WTC11 (cell line): ENCODE measurements at regions not wholly inside any gene's neighbourhood (a gene's known extent, or its start where the extent isn't known, plus 50 kb on each side); places are given as distances from the start of the nearest gene placed in this dataset.

ENCODE experiments used
- ATAC-seq: fragments of 200-7000 bp; cut with Tn5 transposase; 2 replicates; pipeline ENCODE4 v1.10.0; 2021; ENCODE audit warnings: mild to moderate bottlenecking, moderate library complexity
- CTCF ChIA-PET: fragments of 300-600 bp; sonication (Branson Sonifier 250); formaldehyde crosslinking; loops from one replicate; lab custom pipeline; 2021; ENCODE audit warnings: antibody characterized with exemption; lab: Charles Lee
- POLR2A ChIA-PET: fragments of 350-600 bp; sonication (Branson Sonifier 250); formaldehyde crosslinking; loops from one replicate; lab custom pipeline; 2021; ENCODE audit warnings: antibody characterized with exemption; lab: Charles Lee
- DNase-seq: peaks from one replicate; pipeline ENCODE4 v3.0.0; 2021; ENCODE audit warnings: low spot score
- H3K27ac Mint-ChIP-seq: 2 replicates; pipeline ENCODE4 v1.8.0; 2021; ENCODE audit warnings: mixed read lengths
- H3K27me3 Mint-ChIP-seq: 2 replicates; pipeline ENCODE4 v1.8.0; 2021; ENCODE audit warnings: low read depth, mild to moderate bottlenecking, moderate library complexity, mixed read lengths
- H3K36me3 Mint-ChIP-seq: 2 replicates; pipeline ENCODE4 v1.8.0; 2021; ENCODE audit warnings: mixed read lengths
- H3K4me1 Mint-ChIP-seq: 2 replicates; pipeline ENCODE4 v1.8.0; 2022; ENCODE audit warnings: mixed read lengths
- H3K4me3 Mint-ChIP-seq: 2 replicates; pipeline ENCODE4 v1.8.0; 2021; ENCODE audit warnings: mild to moderate bottlenecking, moderate library complexity, mixed read lengths
- H3K9me3 Mint-ChIP-seq: 2 replicates; pipeline ENCODE4 v1.8.0; 2021; ENCODE audit warnings: mixed read lengths
- ATF1 ChIP-seq: sonication (generic); formaldehyde crosslinking; IDR thresholded peaks from 2 replicates; pipeline ENCODE4 v1.8.1; 2023; ENCODE audit warnings: mild to moderate bottlenecking, moderate library complexity, missing genetic modification reagents
- CDX4 ChIP-seq: fragments of 250-450 bp; sonication (Bioruptor Pico); IDR thresholded peaks from 2 replicates; pipeline ENCODE4 v1.9.0; 2021; ENCODE audit warnings: moderate library complexity, mild to moderate bottlenecking, inconsistent platforms, borderline replicate concordance
- CTCF ChIP-seq: fragments of 200-600 bp; IDR thresholded peaks from 2 replicates; pipeline ENCODE4 v1.8.0; 2022; ENCODE audit warnings: antibody characterized with exemption
- EMX1 ChIP-seq: fragments of 250-450 bp; sonication (Bioruptor Pico); IDR thresholded peaks from 2 replicates; pipeline ENCODE4 v1.8.0; 2021; ENCODE audit warnings: mild to moderate bottlenecking
- ESRRA ChIP-seq: sonication (generic); formaldehyde crosslinking; IDR thresholded peaks from 2 replicates; pipeline ENCODE4 v1.8.1; 2022; ENCODE audit warnings: mild to moderate bottlenecking, missing genetic modification reagents, borderline replicate concordance
- ETV6 ChIP-seq: sonication (generic); formaldehyde crosslinking; IDR thresholded peaks from 2 replicates; pipeline ENCODE4 v1.8.1; 2022; ENCODE audit warnings: mild to moderate bottlenecking, missing genetic modification reagents
- FOXK1 ChIP-seq: sonication (generic); formaldehyde crosslinking; IDR thresholded peaks from 2 replicates; pipeline ENCODE4 v1.8.0; 2022; ENCODE audit warnings: mild to moderate bottlenecking, moderate library complexity, missing genetic modification reagents
- GTF2I ChIP-seq: fragments of 250-450 bp; sonication (Bioruptor Pico); conservative IDR thresholded peaks from 2 replicates; pipeline ENCODE4 v1.4.0; 2021; ENCODE audit warnings: mild to moderate bottlenecking
- NR2C2 ChIP-seq: sonication (generic); formaldehyde crosslinking; IDR thresholded peaks from 2 replicates; pipeline ENCODE4 v1.8.0; 2022; ENCODE audit warnings: mild to moderate bottlenecking, missing genetic modification reagents
- PRRX2 ChIP-seq: fragments of 250-450 bp; sonication (Bioruptor Pico); IDR thresholded peaks from 2 replicates; pipeline ENCODE4 v1.8.0; 2021; ENCODE audit warnings: mild to moderate bottlenecking
- TEAD4 ChIP-seq: sonication (generic); formaldehyde crosslinking; IDR thresholded peaks from 2 replicates; pipeline ENCODE4 v1.8.0; 2022; ENCODE audit warnings: mild to moderate bottlenecking, missing genetic modification reagents
- ZNF219 ChIP-seq: sonication (generic); formaldehyde crosslinking; IDR thresholded peaks from 2 replicates; pipeline ENCODE4 v1.8.0; 2023; ENCODE audit warnings: missing genetic modification reagents, mild to moderate bottlenecking, borderline replicate concordance
- ZNF396 ChIP-seq: fragments of 250-450 bp; sonication (Bioruptor Pico); IDR thresholded peaks from 2 replicates; pipeline ENCODE4 v1.8.0; 2021; ENCODE audit warnings: mild to moderate bottlenecking, moderate library complexity, borderline replicate concordance
- ZNF416 ChIP-seq: fragments of 250-450 bp; sonication (Bioruptor Pico); IDR thresholded peaks from 2 replicates; pipeline ENCODE4 v1.9.0; 2021; ENCODE audit warnings: mild to moderate bottlenecking, inconsistent platforms
- ZNF512 ChIP-seq: sonication (generic); formaldehyde crosslinking; IDR thresholded peaks from 2 replicates; pipeline ENCODE4 v1.8.1; 2022; ENCODE audit warnings: missing genetic modification reagents, borderline replicate concordance
- ZNF671 ChIP-seq: fragments of 250-450 bp; sonication (Bioruptor Pico); IDR thresholded peaks from 2 replicates; pipeline ENCODE4 v1.8.0; 2021; ENCODE audit warnings: mild to moderate bottlenecking
- TF ChIP-seq, protein P1 (sequence below): sonication (generic); formaldehyde crosslinking; IDR thresholded peaks from 2 replicates; pipeline ENCODE4 v1.8.1; 2023; ENCODE audit warnings: mild to moderate bottlenecking, missing genetic modification reagents, borderline replicate concordance
- TF ChIP-seq, protein P2 (sequence below): fragments of 250-450 bp; sonication (Bioruptor Pico); IDR thresholded peaks from 2 replicates; pipeline ENCODE4 v1.8.0; 2021; ENCODE audit warnings: mild to moderate bottlenecking
- TF ChIP-seq, protein P3 (sequence below): sonication (generic); formaldehyde crosslinking; IDR thresholded peaks from 2 replicates; pipeline ENCODE4 v1.8.1; 2022; ENCODE audit warnings: mild to moderate bottlenecking, moderate library complexity, missing genetic modification reagents
- TF ChIP-seq, protein P4 (sequence below): sonication (generic); formaldehyde crosslinking; IDR thresholded peaks from 2 replicates; pipeline ENCODE4 v1.8.0; 2022; ENCODE audit warnings: missing genetic modification reagents
- TF ChIP-seq, protein P5 (sequence below): sonication (generic); formaldehyde crosslinking; IDR thresholded peaks from 2 replicates; pipeline ENCODE4 v1.8.1; 2023; ENCODE audit warnings: mild to moderate bottlenecking, moderate library complexity, missing genetic modification reagents

- no peak for TF ChIP-seq NR2C2 (CRISPR knock-in tag)
- TF ChIP-seq ETV6 (CRISPR knock-in tag) = no peak
- TF ChIP-seq ZNF512 (CRISPR knock-in tag) = no peak
- TF ChIP-seq, protein P1, sequence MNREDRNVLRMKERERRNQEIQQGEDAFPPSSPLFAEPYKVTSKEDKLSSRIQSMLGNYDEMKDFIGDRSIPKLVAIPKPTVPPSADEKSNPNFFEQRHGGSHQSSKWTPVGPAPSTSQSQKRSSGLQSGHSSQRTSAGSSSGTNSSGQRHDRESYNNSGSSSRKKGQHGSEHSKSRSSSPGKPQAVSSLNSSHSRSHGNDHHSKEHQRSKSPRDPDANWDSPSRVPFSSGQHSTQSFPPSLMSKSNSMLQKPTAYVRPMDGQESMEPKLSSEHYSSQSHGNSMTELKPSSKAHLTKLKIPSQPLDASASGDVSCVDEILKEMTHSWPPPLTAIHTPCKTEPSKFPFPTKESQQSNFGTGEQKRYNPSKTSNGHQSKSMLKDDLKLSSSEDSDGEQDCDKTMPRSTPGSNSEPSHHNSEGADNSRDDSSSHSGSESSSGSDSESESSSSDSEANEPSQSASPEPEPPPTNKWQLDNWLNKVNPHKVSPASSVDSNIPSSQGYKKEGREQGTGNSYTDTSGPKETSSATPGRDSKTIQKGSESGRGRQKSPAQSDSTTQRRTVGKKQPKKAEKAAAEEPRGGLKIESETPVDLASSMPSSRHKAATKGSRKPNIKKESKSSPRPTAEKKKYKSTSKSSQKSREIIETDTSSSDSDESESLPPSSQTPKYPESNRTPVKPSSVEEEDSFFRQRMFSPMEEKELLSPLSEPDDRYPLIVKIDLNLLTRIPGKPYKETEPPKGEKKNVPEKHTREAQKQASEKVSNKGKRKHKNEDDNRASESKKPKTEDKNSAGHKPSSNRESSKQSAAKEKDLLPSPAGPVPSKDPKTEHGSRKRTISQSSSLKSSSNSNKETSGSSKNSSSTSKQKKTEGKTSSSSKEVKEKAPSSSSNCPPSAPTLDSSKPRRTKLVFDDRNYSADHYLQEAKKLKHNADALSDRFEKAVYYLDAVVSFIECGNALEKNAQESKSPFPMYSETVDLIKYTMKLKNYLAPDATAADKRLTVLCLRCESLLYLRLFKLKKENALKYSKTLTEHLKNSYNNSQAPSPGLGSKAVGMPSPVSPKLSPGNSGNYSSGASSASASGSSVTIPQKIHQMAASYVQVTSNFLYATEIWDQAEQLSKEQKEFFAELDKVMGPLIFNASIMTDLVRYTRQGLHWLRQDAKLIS = no peak
Observed at GRCh38 chr14:87323191-87323590, 669.8 kb downstream of the GALC start (continued).

DNA sequence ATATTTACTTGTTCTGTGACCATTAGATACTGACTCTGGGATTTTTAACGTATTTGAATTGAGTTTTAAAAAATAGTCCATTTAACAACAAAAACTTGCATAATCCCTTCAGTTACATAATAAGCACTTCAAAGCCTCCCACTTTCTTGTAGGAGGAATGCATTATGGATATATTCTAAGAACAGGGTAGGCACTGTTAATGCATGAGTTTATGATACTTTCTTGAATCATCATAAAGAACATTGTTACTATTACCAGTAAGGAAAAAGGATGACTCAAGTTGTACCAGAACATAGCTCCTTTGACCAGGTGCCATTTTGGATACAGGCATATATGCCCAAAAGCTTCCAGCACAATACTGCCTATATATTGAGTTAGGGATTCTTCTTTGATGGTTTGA, 671.4 kb downstream of the GALC start:
- no peak overlapping the region for H3K27ac Mint-ChIP-seq
- POLR2A ChIA-PET = no interaction called here
- CTCF ChIA-PET = no interaction called here
- no peak overlapping the region for H3K4me3 Mint-ChIP-seq
- no peaks in the 10 kb centered on the region for H3K36me3 Mint-ChIP-seq
- H3K27me3 Mint-ChIP-seq = no peaks in the 10 kb centered on the region
- ATAC-seq (no peak), DNase-seq (no peak)
- H3K9me3 Mint-ChIP-seq = no peaks in the 10 kb centered on the region
- 0 out of 2 replicates have a peak, but pooled peaks cover 2% of the 10 kb centered on the region for H3K4me1 Mint-ChIP-seq
- no peak for TF ChIP-seq ZNF396 (CRISPR knock-in tag)
- TF ChIP-seq ESRRA (CRISPR knock-in tag) = no peak
- TF ChIP-seq, protein P2, sequence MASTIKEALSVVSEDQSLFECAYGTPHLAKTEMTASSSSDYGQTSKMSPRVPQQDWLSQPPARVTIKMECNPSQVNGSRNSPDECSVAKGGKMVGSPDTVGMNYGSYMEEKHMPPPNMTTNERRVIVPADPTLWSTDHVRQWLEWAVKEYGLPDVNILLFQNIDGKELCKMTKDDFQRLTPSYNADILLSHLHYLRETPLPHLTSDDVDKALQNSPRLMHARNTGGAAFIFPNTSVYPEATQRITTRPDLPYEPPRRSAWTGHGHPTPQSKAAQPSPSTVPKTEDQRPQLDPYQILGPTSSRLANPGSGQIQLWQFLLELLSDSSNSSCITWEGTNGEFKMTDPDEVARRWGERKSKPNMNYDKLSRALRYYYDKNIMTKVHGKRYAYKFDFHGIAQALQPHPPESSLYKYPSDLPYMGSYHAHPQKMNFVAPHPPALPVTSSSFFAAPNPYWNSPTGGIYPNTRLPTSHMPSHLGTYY = no peak
- no peak for TF ChIP-seq ATF1 (CRISPR knock-in tag)
- no peak for TF ChIP-seq ZNF416
- TF ChIP-seq, protein P3, sequence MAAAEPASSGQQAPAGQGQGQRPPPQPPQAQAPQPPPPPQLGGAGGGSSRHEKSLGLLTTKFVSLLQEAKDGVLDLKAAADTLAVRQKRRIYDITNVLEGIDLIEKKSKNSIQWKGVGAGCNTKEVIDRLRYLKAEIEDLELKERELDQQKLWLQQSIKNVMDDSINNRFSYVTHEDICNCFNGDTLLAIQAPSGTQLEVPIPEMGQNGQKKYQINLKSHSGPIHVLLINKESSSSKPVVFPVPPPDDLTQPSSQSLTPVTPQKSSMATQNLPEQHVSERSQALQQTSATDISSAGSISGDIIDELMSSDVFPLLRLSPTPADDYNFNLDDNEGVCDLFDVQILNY (CRISPR knock-in tag) = no peak
- TF ChIP-seq, protein P4, sequence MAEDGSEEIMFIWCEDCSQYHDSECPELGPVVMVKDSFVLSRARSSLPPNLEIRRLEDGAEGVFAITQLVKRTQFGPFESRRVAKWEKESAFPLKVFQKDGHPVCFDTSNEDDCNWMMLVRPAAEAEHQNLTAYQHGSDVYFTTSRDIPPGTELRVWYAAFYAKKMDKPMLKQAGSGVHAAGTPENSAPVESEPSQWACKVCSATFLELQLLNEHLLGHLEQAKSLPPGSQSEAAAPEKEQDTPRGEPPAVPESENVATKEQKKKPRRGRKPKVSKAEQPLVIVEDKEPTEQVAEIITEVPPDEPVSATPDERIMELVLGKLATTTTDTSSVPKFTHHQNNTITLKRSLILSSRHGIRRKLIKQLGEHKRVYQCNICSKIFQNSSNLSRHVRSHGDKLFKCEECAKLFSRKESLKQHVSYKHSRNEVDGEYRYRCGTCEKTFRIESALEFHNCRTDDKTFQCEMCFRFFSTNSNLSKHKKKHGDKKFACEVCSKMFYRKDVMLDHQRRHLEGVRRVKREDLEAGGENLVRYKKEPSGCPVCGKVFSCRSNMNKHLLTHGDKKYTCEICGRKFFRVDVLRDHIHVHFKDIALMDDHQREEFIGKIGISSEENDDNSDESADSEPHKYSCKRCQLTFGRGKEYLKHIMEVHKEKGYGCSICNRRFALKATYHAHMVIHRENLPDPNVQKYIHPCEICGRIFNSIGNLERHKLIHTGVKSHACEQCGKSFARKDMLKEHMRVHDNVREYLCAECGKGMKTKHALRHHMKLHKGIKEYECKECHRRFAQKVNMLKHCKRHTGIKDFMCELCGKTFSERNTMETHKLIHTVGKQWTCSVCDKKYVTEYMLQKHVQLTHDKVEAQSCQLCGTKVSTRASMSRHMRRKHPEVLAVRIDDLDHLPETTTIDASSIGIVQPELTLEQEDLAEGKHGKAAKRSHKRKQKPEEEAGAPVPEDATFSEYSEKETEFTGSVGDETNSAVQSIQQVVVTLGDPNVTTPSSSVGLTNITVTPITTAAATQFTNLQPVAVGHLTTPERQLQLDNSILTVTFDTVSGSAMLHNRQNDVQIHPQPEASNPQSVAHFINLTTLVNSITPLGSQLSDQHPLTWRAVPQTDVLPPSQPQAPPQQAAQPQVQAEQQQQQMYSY (CRISPR knock-in tag) = no peak
- TF ChIP-seq, protein P5, sequence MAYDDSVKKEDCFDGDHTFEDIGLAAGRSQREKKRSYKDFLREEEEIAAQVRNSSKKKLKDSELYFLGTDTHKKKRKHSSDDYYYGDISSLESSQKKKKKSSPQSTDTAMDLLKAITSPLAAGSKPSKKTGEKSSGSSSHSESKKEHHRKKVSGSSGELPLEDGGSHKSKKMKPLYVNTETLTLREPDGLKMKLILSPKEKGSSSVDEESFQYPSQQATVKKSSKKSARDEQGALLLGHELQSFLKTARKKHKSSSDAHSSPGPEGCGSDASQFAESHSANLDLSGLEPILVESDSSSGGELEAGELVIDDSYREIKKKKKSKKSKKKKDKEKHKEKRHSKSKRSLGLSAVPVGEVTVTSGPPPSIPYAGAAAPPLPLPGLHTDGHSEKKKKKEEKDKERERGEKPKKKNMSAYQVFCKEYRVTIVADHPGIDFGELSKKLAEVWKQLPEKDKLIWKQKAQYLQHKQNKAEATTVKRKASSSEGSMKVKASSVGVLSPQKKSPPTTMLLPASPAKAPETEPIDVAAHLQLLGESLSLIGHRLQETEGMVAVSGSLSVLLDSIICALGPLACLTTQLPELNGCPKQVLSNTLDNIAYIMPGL = no peak
- TF ChIP-seq EMX1 (CRISPR knock-in tag) = no peak
- no peak for TF ChIP-seq FOXK1 (CRISPR knock-in tag)
- no peak for TF ChIP-seq PRRX2
- TF ChIP-seq ZNF671 (CRISPR knock-in tag) = no peak
- no peak for TF ChIP-seq GTF2I
- no peak for TF ChIP-seq CDX4
- no peak for TF ChIP-seq ZNF219 (CRISPR knock-in tag)
- no peak for TF ChIP-seq TEAD4
- TF ChIP-seq CTCF = no peak
